GM19395 (cell line): ENCODE measurements at regions not wholly inside any gene's neighbourhood (a gene's known extent, or its start where the extent isn't known, plus 50 kb on each side); places are given as distances from the start of the nearest gene placed in this dataset.
A peak's percentile ranks its signal among the peaks of the same experiment; 100 is the strongest.
"Not testable (repeated sequence)": the region's sequence is repeated elsewhere in the genome, so short reads cannot be mapped to it uniquely, and the experiment has no call there.

Source experiments
- ATAC-seq: cut with Tn5 transposase; IDR thresholded peaks from one replicate; pipeline ENCODE4 v1.9.1; 2021; ENCODE audit warnings: mild to moderate bottlenecking, moderate library complexity; ENCODE audit not compliant: unreplicated experiment

- no peak for ATAC-seq
These were observed 109.3 kb upstream of the DST start for GRCh38 chr6:56752009-56752408.

- no peak for ATAC-seq
These were observed 108.9 kb upstream of the DST start for GRCh38 chr6:56751604-56752003.

GRCh38 chr6:56750686-56751085 is 108.0 kb upstream of the DST start:
- no peak for ATAC-seq

- ATAC-seq = no peak
These were observed 107.0 kb upstream of the DST start for GRCh38 chr6:56749632-56750151.

GRCh38 chr6:56746767-56747504 is 104.2 kb upstream of the DST start:
- no peak for ATAC-seq

GRCh38 chr6:56745971-56746370 is 103.3 kb upstream of the DST start:
- ATAC-seq = no peak

- no peak for ATAC-seq
These were observed 102.4 kb upstream of the DST start for GRCh38 chr6:56745081-56745480.

- ATAC-seq = no peak
These were observed 101.8 kb upstream of the DST start for GRCh38 chr6:56744528-56744927.

GRCh38 chr6:56742122-56742791 is 99.6 kb upstream of the DST start:
- peak; percentile 87 for ATAC-seq

- ATAC-seq = no peak
These were observed 98.8 kb upstream of the DST start for GRCh38 chr6:56741472-56741871.

GRCh38 chr6:56739836-56740815 is 97.4 kb upstream of the DST start:
- ATAC-seq = no peak

- ATAC-seq = no peak
These were observed 94.1 kb upstream of the DST start for GRCh38 chr6:56736804-56737203.

- no peak for ATAC-seq
These were observed 91.6 kb upstream of the DST start for GRCh38 chr6:56734335-56734734.

- ATAC-seq = no peak
These were observed 90.6 kb upstream of the DST start for GRCh38 chr6:56733211-56733697.

- no peak for ATAC-seq
These were observed 89.8 kb upstream of the DST start for GRCh38 chr6:56732517-56732916.

GRCh38 chr6:56730663-56731529 is 88.2 kb upstream of the DST start:
- ATAC-seq = no peak

GRCh38 chr6:56729719-56730118 is 87.0 kb upstream of the DST start:
- ATAC-seq = no peak

- ATAC-seq = not testable (repeated sequence)
These were observed 86.5 kb upstream of the DST start for GRCh38 chr6:56729166-56729565.

GRCh38 chr6:56727097-56727850 is 84.6 kb upstream of the DST start:
- ATAC-seq = no peak
